Activated T-cell treated with anti-CD3 and anti-CD28 coated beads, Interleukin-2, amount 50 U/mL, for 4 hours (primary cell): ENCODE measurements at regions not wholly inside any gene's neighbourhood (a gene's known extent, or its start where the extent isn't known, plus 50 kb on each side); places are given as distances from the start of the nearest gene placed in this dataset.

Experiments used
- ATAC-seq, 2 donors: fragments of 200-7000 bp; cut with Tn5 transposase; one replicate each; pipeline ENCODE4 v1.10.0; 2021
- DNase-seq: peaks from one replicate; pipeline ENCODE4 v3.0.0-alpha.2; 2020
- H3K27me3 Mint-ChIP-seq: one replicate; pipeline ENCODE4 v1.8.0; 2021; ENCODE audit warnings: low read depth, mixed read lengths
- H3K36me3 Mint-ChIP-seq: one replicate; pipeline ENCODE4 v1.8.0; 2022; ENCODE audit warnings: mixed read lengths; ENCODE audit not compliant: insufficient read depth
- H3K4me1 Mint-ChIP-seq: one replicate; pipeline ENCODE4 v1.8.0; 2021; ENCODE audit warnings: low read depth, mixed read lengths
- H3K4me3 Mint-ChIP-seq: one replicate; pipeline ENCODE4 v1.8.0; 2021; ENCODE audit warnings: mild to moderate bottlenecking, moderate library complexity, mixed read lengths
- H3K9me3 Mint-ChIP-seq: one replicate; pipeline ENCODE4 v1.8.0; 2021; ENCODE audit warnings: mixed read lengths

GRCh38 chr1:88043834-88044233, 640.2 kb upstream of the PKN2 start:
- no peak overlapping the region for H3K4me3 Mint-ChIP-seq
- no peaks in the 10 kb centered on the region for H3K36me3 Mint-ChIP-seq
- no peak for ATAC-seq
- DNase-seq, result no peak
- H3K9me3 Mint-ChIP-seq, result peaks cover 18% of the 10 kb centered on the region
- H3K4me1 Mint-ChIP-seq, result no peaks in the 10 kb centered on the region
- H3K27me3 Mint-ChIP-seq, result no peaks in the 10 kb centered on the region

GRCh38 chr1:88052167-88052566, 631.9 kb upstream of the PKN2 start:
- no peaks in the 10 kb centered on the region for H3K9me3 Mint-ChIP-seq
- ATAC-seq (no peak), DNase-seq (no peak)
- no peak overlapping the region for H3K4me3 Mint-ChIP-seq
- H3K4me1 Mint-ChIP-seq, result no peaks in the 10 kb centered on the region
- H3K36me3 Mint-ChIP-seq, result no peaks in the 10 kb centered on the region
- peaks cover 6% of the 10 kb centered on the region for H3K27me3 Mint-ChIP-seq

- ATAC-seq (no peak), DNase-seq (no peak)
- Mint-ChIP-seq H3K9me3 (no peaks in the 10 kb centered on the region), H3K27me3 (peaks cover 6% of the 10 kb centered on the region), H3K36me3 (no peaks in the 10 kb centered on the region), H3K4me1 (no peaks in the 10 kb centered on the region), H3K4me3 (no peak overlapping the region)
Measured at GRCh38 chr1:88053065-88053464, 631.0 kb upstream of the PKN2 start.

- no peak overlapping the region for H3K4me3 Mint-ChIP-seq
- H3K36me3 Mint-ChIP-seq, result no peaks in the 10 kb centered on the region
- DNase-seq (no peak), ATAC-seq (no peak)
- no peaks in the 10 kb centered on the region for H3K9me3 Mint-ChIP-seq
- peaks cover 6% of the 10 kb centered on the region for H3K27me3 Mint-ChIP-seq
- H3K4me1 Mint-ChIP-seq, result no peaks in the 10 kb centered on the region
Measured at GRCh38 chr1:88056881-88057280, 627.2 kb upstream of the PKN2 start.

GRCh38 chr1:88058205-88058604, 625.9 kb upstream of the PKN2 start:
- ATAC-seq (no peak), DNase-seq (no peak)
- H3K27me3 Mint-ChIP-seq, result peaks cover 6% of the 10 kb centered on the region
- H3K36me3 Mint-ChIP-seq, result no peaks in the 10 kb centered on the region
- H3K9me3 Mint-ChIP-seq, result no peaks in the 10 kb centered on the region
- no peaks in the 10 kb centered on the region for H3K4me1 Mint-ChIP-seq
- H3K4me3 Mint-ChIP-seq, result no peak overlapping the region

GRCh38 chr1:88060112-88060673, 623.9 kb upstream of the PKN2 start:
- Mint-ChIP-seq H3K9me3 (no peaks in the 10 kb centered on the region), H3K36me3 (no peaks in the 10 kb centered on the region), H3K4me3 (no peak overlapping the region), H3K4me1 (no peaks in the 10 kb centered on the region), H3K27me3 (peaks cover 1% of the 10 kb centered on the region)
- DNase-seq (no peak), ATAC-seq (no peak)

- H3K36me3 Mint-ChIP-seq, result no peaks in the 10 kb centered on the region
- H3K9me3 Mint-ChIP-seq, result no peaks in the 10 kb centered on the region
- no peaks in the 10 kb centered on the region for H3K4me1 Mint-ChIP-seq
- no peak overlapping the region for H3K4me3 Mint-ChIP-seq
- DNase-seq (no peak), ATAC-seq (no peak)
- no peaks in the 10 kb centered on the region for H3K27me3 Mint-ChIP-seq
Measured at GRCh38 chr1:88060750-88061491, 623.2 kb upstream of the PKN2 start.

GRCh38 chr1:88061492-88062177, 622.4 kb upstream of the PKN2 start:
- no peaks in the 10 kb centered on the region for H3K27me3 Mint-ChIP-seq
- no peak for ATAC-seq
- no peak overlapping the region for H3K4me3 Mint-ChIP-seq
- H3K36me3 Mint-ChIP-seq, result no peaks in the 10 kb centered on the region
- no peak for DNase-seq
- no peaks in the 10 kb centered on the region for H3K9me3 Mint-ChIP-seq
- no peaks in the 10 kb centered on the region for H3K4me1 Mint-ChIP-seq

GRCh38 chr1:88062650-88063153, 621.4 kb upstream of the PKN2 start:
- DNase-seq, result no peak
- Mint-ChIP-seq H3K36me3 (no peaks in the 10 kb centered on the region), H3K9me3 (no peaks in the 10 kb centered on the region), H3K4me1 (no peaks in the 10 kb centered on the region), H3K27me3 (no peaks in the 10 kb centered on the region), H3K4me3 (no peak overlapping the region)
- no peak for ATAC-seq

GRCh38 chr1:88063605-88064004, 620.5 kb upstream of the PKN2 start:
- no peak for ATAC-seq
- no peaks in the 10 kb centered on the region for H3K4me1 Mint-ChIP-seq
- no peaks in the 10 kb centered on the region for H3K36me3 Mint-ChIP-seq
- no peaks in the 10 kb centered on the region for H3K27me3 Mint-ChIP-seq
- H3K4me3 Mint-ChIP-seq, result no peak overlapping the region
- no peaks in the 10 kb centered on the region for H3K9me3 Mint-ChIP-seq
- no peak for DNase-seq

GRCh38 chr1:88068407-88068960, 615.6 kb upstream of the PKN2 start:
- no peaks in the 10 kb centered on the region for H3K9me3 Mint-ChIP-seq
- H3K27me3 Mint-ChIP-seq, result peaks cover 5% of the 10 kb centered on the region
- DNase-seq (no peak), ATAC-seq (no peak)
- H3K4me3 Mint-ChIP-seq, result no peak overlapping the region
- H3K36me3 Mint-ChIP-seq, result no peaks in the 10 kb centered on the region
- no peaks in the 10 kb centered on the region for H3K4me1 Mint-ChIP-seq

GRCh38 chr1:88070956-88071355, 613.1 kb upstream of the PKN2 start:
- H3K4me3 Mint-ChIP-seq, result no peak overlapping the region
- no peaks in the 10 kb centered on the region for H3K36me3 Mint-ChIP-seq
- no peak for DNase-seq
- no peaks in the 10 kb centered on the region for H3K9me3 Mint-ChIP-seq
- H3K4me1 Mint-ChIP-seq, result no peaks in the 10 kb centered on the region
- ATAC-seq, result no peak
- peaks cover 5% of the 10 kb centered on the region for H3K27me3 Mint-ChIP-seq

GRCh38 chr1:88074661-88075060, 609.4 kb upstream of the PKN2 start:
- DNase-seq (no peak), ATAC-seq (no peak)
- H3K4me1 Mint-ChIP-seq, result no peaks in the 10 kb centered on the region
- no peaks in the 10 kb centered on the region for H3K9me3 Mint-ChIP-seq
- H3K27me3 Mint-ChIP-seq, result peaks cover 7% of the 10 kb centered on the region
- no peak overlapping the region for H3K4me3 Mint-ChIP-seq
- H3K36me3 Mint-ChIP-seq, result no peaks in the 10 kb centered on the region

GRCh38 chr1:88075813-88076212, 608.3 kb upstream of the PKN2 start:
- Mint-ChIP-seq H3K4me1 (no peaks in the 10 kb centered on the region), H3K4me3 (no peak overlapping the region), H3K36me3 (no peaks in the 10 kb centered on the region), H3K9me3 (no peaks in the 10 kb centered on the region), H3K27me3 (peaks cover 5% of the 10 kb centered on the region)
- ATAC-seq (no peak), DNase-seq (no peak)

- H3K27me3 Mint-ChIP-seq, result peaks cover 2% of the 10 kb centered on the region
- H3K36me3 Mint-ChIP-seq, result no peaks in the 10 kb centered on the region
- DNase-seq, result no peak
- H3K4me3 Mint-ChIP-seq, result no peak overlapping the region
- no peak for ATAC-seq
- peaks cover 5% of the 10 kb centered on the region for H3K9me3 Mint-ChIP-seq
- no peaks in the 10 kb centered on the region for H3K4me1 Mint-ChIP-seq
Measured at GRCh38 chr1:88079036-88079435, 605.0 kb upstream of the PKN2 start.
